A673 (cell line): ENCODE measurements at regions not wholly inside any gene's neighbourhood (a gene's known extent, or its start where the extent isn't known, plus 50 kb on each side); places are given as distances from the start of the nearest gene placed in this dataset.

Experiments
- BruUV-seq: library from RNA; stranded (reverse); fragments of 400-500 nt; replicated peaks from 2 replicates; lab custom pipeline; 2021; lab: Mats Ljungman, UMichigan
- CTCF ChIA-PET: fragments of 300-600 bp; sonication (Branson Sonifier 250); formaldehyde crosslinking; loops from one replicate; lab custom pipeline; 2022; ENCODE audit warnings: antibody characterized with exemption; lab: Charles Lee
- POLR2A ChIA-PET: fragments of 300-600 bp; sonication (Branson Sonifier 250); formaldehyde crosslinking; loops from one replicate; lab custom pipeline; 2022; ENCODE audit warnings: antibody characterized with exemption; ENCODE audit not compliant: low non-redundant PET; lab: Charles Lee
- DNase-seq: peaks from one replicate; pipeline ENCODE4 v3.0.0-alpha.2; 2015; ENCODE audit warnings: low spot score
- H3K27ac ChIP-seq: fragments of 200-600 bp; sonication (generic); 2 replicates; pipeline ENCODE4 v1.5.1; 2016; ENCODE audit warnings: mixed run types, low read depth, mild to moderate bottlenecking, mixed read lengths, antibody characterized with exemption, low read length; ENCODE audit not compliant: poor library complexity, severe bottlenecking
- H3K27me3 ChIP-seq: fragments of 200-600 bp; sonication (generic); replicated peaks from 2 replicates; pipeline ENCODE4 v1.6.1; 2017; ENCODE audit warnings: mixed run types, low read depth, mild to moderate bottlenecking, mixed read lengths, antibody characterized with exemption, low read length; ENCODE audit not compliant: insufficient read depth, poor library complexity
- H3K36me3 ChIP-seq: fragments of 200-600 bp; sonication (generic); 2 replicates; pipeline ENCODE4 v1.6.1; 2016; ENCODE audit warnings: mixed run types, mild to moderate bottlenecking, mixed read lengths, antibody characterized with exemption, low read length; ENCODE audit not compliant: insufficient read depth, poor library complexity, severe bottlenecking
- H3K4me1 ChIP-seq: fragments of 200-600 bp; sonication (generic); 2 replicates; pipeline ENCODE4 v1.6.1; 2017; ENCODE audit warnings: mixed run types, mild to moderate bottlenecking, mixed read lengths, antibody characterized with exemption, low read length; ENCODE audit not compliant: insufficient read depth, poor library complexity, severe bottlenecking
- H3K4me3 ChIP-seq: fragments of 200-600 bp; sonication (generic); 2 replicates; pipeline ENCODE4 v1.5.1; 2016; ENCODE audit warnings: low read depth, mixed run types, mild to moderate bottlenecking, mixed read lengths, low read length; ENCODE audit not compliant: poor library complexity, severe bottlenecking
- H3K9me3 ChIP-seq: fragments of 200-600 bp; sonication (generic); 2 replicates; pipeline ENCODE4 v1.6.1; 2016; ENCODE audit warnings: mixed run types, low read depth, mild to moderate bottlenecking, mixed read lengths, antibody characterized with exemption, low read length; ENCODE audit not compliant: poor library complexity, severe bottlenecking
- CTCF ChIP-seq: fragments of 300-800, 200-600 bp; sonication (generic); conservative IDR thresholded peaks from 2 replicates; pipeline ENCODE4 v1.5.1; 2017; ENCODE audit warnings: low read depth, mild to moderate bottlenecking, antibody characterized with exemption, low read length, moderate library complexity, mixed read lengths
- EZH2 ChIP-seq: fragments of 200-600 bp; sonication (generic); IDR thresholded peaks from 2 replicates; pipeline ENCODE4 v1.6.1; 2017; ENCODE audit warnings: borderline replicate concordance, low read depth, mild to moderate bottlenecking, mixed read lengths, antibody characterized with exemption, low read length; ENCODE audit not compliant: poor library complexity, severe bottlenecking
- intact Hi-C: fragments of 100-400 bp; cut with micrococcal nuclease; formaldehyde crosslinking; loops from one replicate; pipeline ENCODE4 v1.10.0; 2022; ENCODE audit not compliant: unreplicated experiment

DNA sequence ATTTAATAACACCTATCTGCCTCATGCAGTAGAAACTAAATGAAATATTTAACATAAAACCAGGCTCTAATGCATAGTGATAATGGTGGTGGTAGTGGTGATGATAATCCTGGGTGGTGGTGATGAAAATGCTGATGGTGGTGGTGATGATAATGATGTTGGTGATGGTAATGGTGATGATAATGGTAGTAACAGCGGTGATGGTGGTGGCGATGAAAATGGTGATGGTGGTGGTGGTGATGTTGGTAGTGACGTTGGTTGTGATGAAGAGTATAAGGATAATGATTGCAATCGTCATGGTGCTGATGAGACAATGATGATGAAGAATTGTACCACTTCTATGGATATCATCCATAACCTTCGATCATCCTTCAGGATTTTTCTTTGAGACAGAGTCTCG, 173.7 kb upstream of the CDH11 start:
- Histone ChIP-seq H3K4me1 (no peaks in the 10 kb centered on the region), H3K27ac (no peak overlapping the region), H3K36me3 (no peaks in the 10 kb centered on the region), H3K27me3 (no peaks in the 10 kb centered on the region), H3K4me3 (no peak overlapping the region), H3K9me3 (no peaks in the 10 kb centered on the region)
- no peak for DNase-seq
- intact Hi-C loops: no loop called here
- no TSS peak for BruUV-seq
- POLR2A ChIA-PET: no interaction called here
- TF ChIP-seq EZH2: no peak
- TF ChIP-seq CTCF: no peak
- CTCF ChIA-PET: interaction anchor here (0.6 kb wide), 1 partner anchor 499 kb away, joined by 4 read pairs; no protein-coding TSS in a partner anchor

DNA sequence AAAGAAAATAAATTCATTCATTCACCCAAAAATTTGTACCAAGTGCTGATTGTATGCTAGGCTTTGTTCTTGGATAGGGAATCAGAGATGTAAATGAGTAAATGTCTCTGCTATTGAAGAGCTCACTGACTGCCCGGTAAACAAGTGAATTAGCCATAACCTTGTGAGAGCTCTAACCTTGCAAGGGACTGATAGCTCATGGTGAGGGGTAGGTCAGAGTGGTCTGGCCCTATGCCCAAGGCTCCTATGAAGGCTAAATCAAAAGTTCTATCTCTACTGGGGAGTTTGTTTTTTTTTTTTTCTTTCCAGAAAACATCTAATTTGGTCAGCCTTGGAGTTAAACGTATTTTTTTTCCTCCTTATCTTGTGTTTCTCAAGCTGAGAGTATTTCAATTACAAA, 172.8 kb upstream of the CDH11 start:
- ChIA-PET CTCF (interaction anchor here (0.6 kb wide), 1 partner anchor 500 kb away, joined by 4 read pairs; no protein-coding TSS in a partner anchor), POLR2A (no interaction called here)
- H3K27ac ChIP-seq: no peak overlapping the region
- no peak for DNase-seq
- no peak overlapping the region for H3K4me3 ChIP-seq
- intact Hi-C loops: no loop called here
- no peaks in the 10 kb centered on the region for H3K36me3 ChIP-seq
- H3K4me1 ChIP-seq: no peaks in the 10 kb centered on the region
- no TSS peak for BruUV-seq
- no peaks in the 10 kb centered on the region for H3K9me3 ChIP-seq
- no peak for TF ChIP-seq EZH2
- no peak for TF ChIP-seq CTCF
- no peaks in the 10 kb centered on the region for H3K27me3 ChIP-seq

- CTCF ChIA-PET: no interaction called here
Observed at GRCh38 chr16:65294165-65294564, 172.3 kb upstream of the CDH11 start.

More at GRCh38 chr16:65294165-65294564, 172.3 kb upstream of the CDH11 start:
- DNase-seq: no peak
- H3K4me1 ChIP-seq: no peaks in the 10 kb centered on the region
- no TSS peak for BruUV-seq
- H3K9me3 ChIP-seq: no peaks in the 10 kb centered on the region
- POLR2A ChIA-PET: no interaction called here
- intact Hi-C loops: no loop called here
- H3K36me3 ChIP-seq: no peaks in the 10 kb centered on the region
- no peak overlapping the region for H3K4me3 ChIP-seq
- no peak overlapping the region for H3K27ac ChIP-seq
- TF ChIP-seq CTCF (no peak), EZH2 (no peak)
- H3K27me3 ChIP-seq: no peaks in the 10 kb centered on the region
